Astrocyte (in vitro differentiated cells and primary cell): ENCODE measurements at regions not wholly inside any gene's neighbourhood (a gene's known extent, or its start where the extent isn't known, plus 50 kb on each side); places are given as distances from the start of the nearest gene placed in this dataset.

Experiments
- DNase-seq: peaks from one replicate; pipeline ENCODE4 v3.0.0-alpha.2; 2010; ENCODE audit warnings: low read depth
- FAIRE-seq: peaks from 2 replicates; lab custom pipeline; 2011; peaks lifted over from hg19 to GRCh38; lab: Jason Lieb, UNC
- H2AFZ ChIP-seq: 2 replicates; pipeline ENCODE4 v1.6.0; 2012; ENCODE audit warnings: low read depth, low read length, inconsistent platforms
- H3K27ac ChIP-seq: 2 replicates; pipeline ENCODE4 v1.5.1; 2011; ENCODE audit warnings: low read depth, low read length, inconsistent platforms
- H3K27me3 ChIP-seq: 2 replicates; pipeline ENCODE4 v1.6.0; 2011; ENCODE audit warnings: low read length, inconsistent platforms; ENCODE audit not compliant: insufficient read depth
- H3K36me3 ChIP-seq: 2 replicates; pipeline ENCODE4 v1.5.1; 2011; ENCODE audit warnings: low read length, inconsistent platforms; ENCODE audit not compliant: insufficient read depth
- H3K4me1 ChIP-seq: 2 replicates; pipeline ENCODE4 v1.5.1; 2011; ENCODE audit warnings: low read length, inconsistent platforms; ENCODE audit not compliant: insufficient read depth
- H3K4me2 ChIP-seq: 2 replicates; pipeline ENCODE4 v1.6.0; 2012; ENCODE audit warnings: low read length, inconsistent platforms
- H3K4me3 ChIP-seq: 2 replicates; pipeline ENCODE4 v1.5.1; 2011; ENCODE audit warnings: low read depth, mild to moderate bottlenecking, low read length, inconsistent platforms; ENCODE audit not compliant: insufficient read depth
- H3K79me2 ChIP-seq: 2 replicates; pipeline ENCODE4 v1.6.0; 2012; ENCODE audit warnings: mild to moderate bottlenecking, low read length, inconsistent platforms; ENCODE audit not compliant: insufficient read depth
- H3K9ac ChIP-seq: 2 replicates; pipeline ENCODE4 v1.6.0; 2012; ENCODE audit warnings: mild to moderate bottlenecking, low read length, inconsistent platforms
- H3K9me3 ChIP-seq: 2 replicates; pipeline ENCODE4 v1.5.1; 2012; ENCODE audit warnings: low read depth, mild to moderate bottlenecking, low read length, inconsistent platforms; ENCODE audit not compliant: insufficient read depth
- H4K20me1 ChIP-seq: 2 replicates; pipeline ENCODE4 v1.6.0; 2012; ENCODE audit warnings: low read length, inconsistent platforms; ENCODE audit not compliant: insufficient read depth
- H3K27ac Mint-ChIP-seq: one replicate; pipeline ENCODE4 v1.8.0; 2021; ENCODE audit warnings: mild to moderate bottlenecking, mixed read lengths; ENCODE audit not compliant: unreplicated experiment
- H3K27me3 Mint-ChIP-seq: one replicate; pipeline ENCODE4 v1.8.0; 2021; ENCODE audit warnings: low read depth, mixed read lengths; ENCODE audit not compliant: unreplicated experiment
- H3K36me3 Mint-ChIP-seq: one replicate; pipeline ENCODE4 v1.8.0; 2021; ENCODE audit warnings: low read depth, mixed read lengths; ENCODE audit not compliant: unreplicated experiment
- H3K4me1 Mint-ChIP-seq: one replicate; pipeline ENCODE4 v1.8.0; 2021; ENCODE audit warnings: low read depth, mixed read lengths; ENCODE audit not compliant: unreplicated experiment
- H3K4me3 Mint-ChIP-seq: one replicate; pipeline ENCODE4 v1.8.0; 2021; ENCODE audit warnings: mild to moderate bottlenecking, moderate library complexity, mixed read lengths; ENCODE audit not compliant: unreplicated experiment
- H3K9me3 Mint-ChIP-seq: one replicate; pipeline ENCODE4 v1.8.0; 2021; ENCODE audit warnings: mild to moderate bottlenecking, mixed read lengths; ENCODE audit not compliant: unreplicated experiment
- EZH2 ChIP-seq: IDR thresholded peaks from 2 replicates; pipeline ENCODE4 v1.6.1; 2012; ENCODE audit warnings: mild to moderate bottlenecking, low read length, inconsistent platforms; ENCODE audit not compliant: insufficient read depth
- TF ChIP-seq, protein P1 (sequence below): IDR thresholded peaks from 2 replicates; pipeline ENCODE4 v1.5.1; 2011; ENCODE audit warnings: low read depth, mild to moderate bottlenecking, inconsistent platforms, low read length, moderate library complexity; ENCODE audit not compliant: insufficient read depth

DNA sequence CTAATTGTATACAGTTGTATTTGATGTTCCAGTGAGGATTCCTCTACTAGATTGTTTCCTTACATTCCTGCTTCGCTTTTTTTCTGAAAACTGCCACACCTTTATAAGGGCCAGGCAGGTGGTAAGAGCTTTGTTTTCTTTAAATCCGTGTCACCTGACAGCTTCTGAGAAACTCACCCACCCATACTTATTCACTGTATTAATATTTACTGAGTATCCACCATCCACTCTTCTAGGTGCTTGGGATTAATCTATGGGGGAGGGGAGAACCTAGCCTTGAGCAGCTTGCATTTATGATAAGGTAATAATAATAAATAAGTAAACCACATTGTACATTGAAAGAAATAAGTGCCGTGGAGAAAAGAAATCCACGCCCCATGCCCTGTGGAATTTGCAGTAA, 174.7 kb upstream of the AGAP1 start:
- FAIRE-seq: no peak
- peaks cover 15% of the 10 kb centered on the region for H3K27me3 Mint-ChIP-seq

DNA sequence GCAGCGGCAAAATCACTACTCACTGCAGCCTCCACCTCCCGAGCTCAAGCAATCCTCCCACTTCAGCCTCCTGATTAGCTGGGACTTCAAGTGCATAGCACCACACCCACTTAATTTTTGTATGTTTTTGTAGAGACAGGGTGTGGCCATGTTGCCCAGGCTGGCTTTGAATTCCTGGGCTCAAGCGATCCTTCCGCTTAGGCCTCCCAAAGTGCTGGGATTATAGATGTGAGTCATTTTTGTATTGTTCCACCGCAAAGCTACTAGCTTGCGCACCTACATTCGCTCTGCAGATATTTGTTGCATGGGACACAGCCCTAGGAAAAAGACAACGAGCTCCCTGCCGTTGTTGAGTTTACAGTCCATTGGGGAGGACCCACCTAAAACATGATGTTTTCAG, 173.5 kb upstream of the AGAP1 start:
- Histone ChIP-seq H3K27ac (no peak overlapping the region), H3K4me3 (no peak overlapping the region), H2AFZ (no peak overlapping the region), H3K27me3 (peaks cover 22% of the 10 kb centered on the region), H3K4me2 (no peak overlapping the region), H3K36me3 (no peaks in the 10 kb centered on the region), H4K20me1 (no peaks in the 10 kb centered on the region), H3K4me1 (no peaks in the 10 kb centered on the region), H3K79me2 (no peaks in the 10 kb centered on the region), H3K9me3 (no peaks in the 10 kb centered on the region), H3K9ac (no peak overlapping the region)
- no peak for FAIRE-seq
- no peak overlapping the region for H3K4me3 Mint-ChIP-seq
- TF ChIP-seq, protein P1, sequence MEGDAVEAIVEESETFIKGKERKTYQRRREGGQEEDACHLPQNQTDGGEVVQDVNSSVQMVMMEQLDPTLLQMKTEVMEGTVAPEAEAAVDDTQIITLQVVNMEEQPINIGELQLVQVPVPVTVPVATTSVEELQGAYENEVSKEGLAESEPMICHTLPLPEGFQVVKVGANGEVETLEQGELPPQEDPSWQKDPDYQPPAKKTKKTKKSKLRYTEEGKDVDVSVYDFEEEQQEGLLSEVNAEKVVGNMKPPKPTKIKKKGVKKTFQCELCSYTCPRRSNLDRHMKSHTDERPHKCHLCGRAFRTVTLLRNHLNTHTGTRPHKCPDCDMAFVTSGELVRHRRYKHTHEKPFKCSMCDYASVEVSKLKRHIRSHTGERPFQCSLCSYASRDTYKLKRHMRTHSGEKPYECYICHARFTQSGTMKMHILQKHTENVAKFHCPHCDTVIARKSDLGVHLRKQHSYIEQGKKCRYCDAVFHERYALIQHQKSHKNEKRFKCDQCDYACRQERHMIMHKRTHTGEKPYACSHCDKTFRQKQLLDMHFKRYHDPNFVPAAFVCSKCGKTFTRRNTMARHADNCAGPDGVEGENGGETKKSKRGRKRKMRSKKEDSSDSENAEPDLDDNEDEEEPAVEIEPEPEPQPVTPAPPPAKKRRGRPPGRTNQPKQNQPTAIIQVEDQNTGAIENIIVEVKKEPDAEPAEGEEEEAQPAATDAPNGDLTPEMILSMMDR: no peak
- TF ChIP-seq EZH2: no peak
- H3K27ac Mint-ChIP-seq: no peak overlapping the region
- peaks cover 14% of the 10 kb centered on the region for H3K4me1 Mint-ChIP-seq
- no peaks in the 10 kb centered on the region for H3K9me3 Mint-ChIP-seq
- H3K36me3 Mint-ChIP-seq: no peaks in the 10 kb centered on the region
- DNase-seq: no peak
- peaks cover 8% of the 10 kb centered on the region for H3K27me3 Mint-ChIP-seq

More for the DNA sequence above, 174.7 kb upstream of the AGAP1 start:
- Histone ChIP-seq H3K4me1 (no peaks in the 10 kb centered on the region), H3K27me3 (peaks cover 14% of the 10 kb centered on the region), H3K9ac (no peak overlapping the region), H3K4me3 (no peak overlapping the region), H3K4me2 (no peak overlapping the region), H3K27ac (no peak overlapping the region), H3K36me3 (no peaks in the 10 kb centered on the region), H3K79me2 (no peaks in the 10 kb centered on the region), H2AFZ (no peak overlapping the region), H4K20me1 (no peaks in the 10 kb centered on the region), H3K9me3 (no peaks in the 10 kb centered on the region)
- H3K4me3 Mint-ChIP-seq: no peak overlapping the region
- H3K36me3 Mint-ChIP-seq: no peaks in the 10 kb centered on the region
- TF ChIP-seq EZH2: no peak
- TF ChIP-seq, protein P1: no peak
- peaks cover 4% of the 10 kb centered on the region for H3K4me1 Mint-ChIP-seq
- no peaks in the 10 kb centered on the region for H3K9me3 Mint-ChIP-seq
- no peak for DNase-seq
- no peak overlapping the region for H3K27ac Mint-ChIP-seq

DNA sequence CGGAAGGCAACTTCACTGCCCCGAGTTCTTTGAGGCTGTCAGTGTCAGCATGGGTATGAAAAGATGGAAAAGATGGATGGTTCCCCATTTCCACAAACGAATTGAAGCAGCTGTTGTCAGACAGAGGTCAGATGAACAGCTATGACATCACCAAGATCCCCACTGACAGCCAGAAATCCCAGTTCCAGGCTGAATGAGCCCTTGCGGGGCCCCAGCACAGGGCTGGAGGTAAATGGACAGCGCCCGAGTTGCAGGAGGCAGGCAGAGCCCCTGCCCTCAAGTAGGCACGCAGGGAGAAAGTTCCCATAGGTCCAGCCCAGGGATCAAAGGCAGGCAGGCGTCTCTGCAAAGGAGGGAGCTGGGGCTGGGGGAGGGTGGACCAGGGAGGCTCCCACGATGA, 169.5 kb upstream of the AGAP1 start:
- no peak for FAIRE-seq
- Mint-ChIP-seq H3K36me3 (no peaks in the 10 kb centered on the region), H3K27me3 (peaks cover 8% of the 10 kb centered on the region), H3K4me1 (peaks cover 20% of the 10 kb centered on the region), H3K27ac (no peak overlapping the region), H3K9me3 (no peaks in the 10 kb centered on the region), H3K4me3 (no peak overlapping the region)
- Histone ChIP-seq H3K79me2 (no peaks in the 10 kb centered on the region), H3K4me2 (no peak overlapping the region), H2AFZ (no peak overlapping the region), H3K4me1 (peaks cover 3% of the 10 kb centered on the region), H3K36me3 (no peaks in the 10 kb centered on the region), H4K20me1 (no peaks in the 10 kb centered on the region), H3K9me3 (no peaks in the 10 kb centered on the region), H3K9ac (no peak overlapping the region), H3K27ac (no peak overlapping the region), H3K27me3 (peaks cover 17% of the 10 kb centered on the region), H3K4me3 (no peak overlapping the region)
- TF ChIP-seq, protein P1: no peak
- TF ChIP-seq EZH2: no peak
- DNase-seq: no peak
